ENCODE measurements at regions not wholly inside any gene's neighbourhood (a gene's known extent, or its start where the extent isn't known, plus 50 kb on each side); places are given as distances from the start of the nearest gene placed in this dataset.

DNA sequence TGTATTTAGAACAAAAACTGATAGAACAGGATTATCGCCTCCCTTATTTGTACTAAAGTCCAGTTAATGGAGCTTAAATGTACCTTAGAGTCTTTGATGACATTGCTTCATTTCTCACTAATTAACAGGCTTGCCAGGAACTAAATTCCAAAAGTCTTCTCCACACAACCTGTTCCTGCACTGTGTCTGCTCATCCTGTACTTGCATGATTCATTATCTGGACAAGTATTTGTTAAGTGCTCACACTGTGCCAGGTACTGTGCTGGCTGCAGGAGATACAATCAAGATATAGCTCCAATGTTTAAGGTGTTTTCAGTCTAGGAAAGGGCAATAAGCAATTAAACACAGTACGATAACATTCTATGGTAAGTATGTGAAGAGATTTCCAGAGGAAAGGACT lies 485.9 kb upstream of the TENM4 start:
- H3K9me3 ChIP-seq (ENCODE audit: low read length) = peaks cover 5% of the 10 kb centered on the region; the same call in 1 of the 2 replicates
- H3K9me2 ChIP-seq (replicated peaks; ENCODE audit: low read length) = no peaks in the 10 kb centered on the region
- no peak overlapping the region for H3K4me3 ChIP-seq (ENCODE audit: low read length)
- no peak for DNase-seq
- BruUV-seq (replicated peaks) = no TSS peak
- POLR2A ChIA-PET (ENCODE audit: unreplicated experiment) = no interaction called here
- H2AFZ ChIP-seq (ENCODE audit: low read length) = no peak overlapping the region
- intact Hi-C loops (cut with micrococcal nuclease) = no loop called here
- no peaks in the 10 kb centered on the region for H3F3A ChIP-seq (ENCODE audit: low read length, unreplicated experiment)
- no peaks in the 10 kb centered on the region for H3K36me3 ChIP-seq (ENCODE audit: low read depth, low read length)
- H4K20me1 ChIP-seq (ENCODE audit: low read length) = no peaks in the 10 kb centered on the region
- no peaks in the 10 kb centered on the region for H3K27me3 ChIP-seq (ENCODE audit: low read length)
- TF ChIP-seq EZH2phosphoT487 (IDR thresholded peaks at IDR 0.05; ENCODE audit: borderline replicate concordance, low read length) (no peak), CTCF (conservative IDR thresholded peaks at IDR 0.05; ENCODE audit: low read depth, low read length) (no peak), EZH2 (IDR thresholded peaks at IDR 0.05; ENCODE audit: low read length, unreplicated experiment) (no peak)
- H3K79me2 ChIP-seq (ENCODE audit: low read length) = no peaks in the 10 kb centered on the region
- no peak for ATAC-seq
- no peaks in the 10 kb centered on the region for H3K4me1 ChIP-seq (ENCODE audit: insufficient read depth, low read length)
- H3K4me2 ChIP-seq (ENCODE audit: low read length) = no peak overlapping the region
- no peak overlapping the region for H3K27ac ChIP-seq (ENCODE audit: low read length)
- CTCF ChIA-PET = no interaction called here
- no peak overlapping the region for H3K9ac ChIP-seq (ENCODE audit: low read length)

- intact Hi-C loops (cut with micrococcal nuclease) = no loop called here
- H3K9me3 ChIP-seq (ENCODE audit: low read length) = peaks cover 5% of the 10 kb centered on the region; the same call in 1 of the 2 replicates
- TF ChIP-seq CTCF (conservative IDR thresholded peaks at IDR 0.05; ENCODE audit: low read depth, low read length) = no peak
- no peak for TF ChIP-seq EZH2 (IDR thresholded peaks at IDR 0.05; ENCODE audit: low read length, unreplicated experiment)
- TF ChIP-seq EZH2phosphoT487 (IDR thresholded peaks at IDR 0.05; ENCODE audit: borderline replicate concordance, low read length) = no peak
- H3K4me2 ChIP-seq (ENCODE audit: low read length) = no peak overlapping the region
- CTCF ChIA-PET = no interaction called here
- DNase-seq = no peak
- no peaks in the 10 kb centered on the region for H3K9me2 ChIP-seq (replicated peaks; ENCODE audit: low read length)
- no peak overlapping the region for H3K4me3 ChIP-seq (ENCODE audit: low read length)
- ATAC-seq = no peak
- no peaks in the 10 kb centered on the region for H4K20me1 ChIP-seq (ENCODE audit: low read length)
- POLR2A ChIA-PET (ENCODE audit: unreplicated experiment) = no interaction called here
- H3K4me1 ChIP-seq (ENCODE audit: insufficient read depth, low read length) = no peaks in the 10 kb centered on the region
- H3K27me3 ChIP-seq (ENCODE audit: low read length) = no peaks in the 10 kb centered on the region
- no peaks in the 10 kb centered on the region for H3F3A ChIP-seq (ENCODE audit: low read length, unreplicated experiment)
- H2AFZ ChIP-seq (ENCODE audit: low read length) = no peak overlapping the region
- H3K27ac ChIP-seq (ENCODE audit: low read length) = no peak overlapping the region
- H3K36me3 ChIP-seq (ENCODE audit: low read depth, low read length) = no peaks in the 10 kb centered on the region
- BruUV-seq (replicated peaks) = no TSS peak
- H3K9ac ChIP-seq (ENCODE audit: low read length) = no peak overlapping the region
- no peaks in the 10 kb centered on the region for H3K79me2 ChIP-seq (ENCODE audit: low read length)
These were observed 484.7 kb upstream of the TENM4 start for GRCh38 chr11:79925570-79925969.

DNA sequence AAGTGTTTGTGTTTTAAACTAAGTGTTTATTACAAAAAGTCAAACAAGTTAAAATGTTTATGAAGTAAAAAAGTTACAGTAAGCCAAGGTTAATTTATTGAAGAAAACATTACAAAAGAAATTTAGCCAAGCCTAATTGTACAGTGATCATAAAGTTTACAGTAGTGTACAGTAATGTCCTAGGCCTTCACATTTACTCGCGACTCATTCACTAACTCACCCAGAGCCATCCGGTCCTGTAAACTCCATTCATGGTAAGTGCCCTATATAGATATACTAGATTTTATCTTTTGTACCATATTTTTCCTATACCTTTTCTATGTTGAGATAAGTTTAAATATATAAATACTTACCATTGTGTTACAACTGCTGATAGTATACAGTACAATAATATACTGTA lies 481.8 kb upstream of the TENM4 start:
- POLR2A ChIA-PET (ENCODE audit: unreplicated experiment) = no interaction called here
- no peaks in the 10 kb centered on the region for H3K27me3 ChIP-seq (ENCODE audit: low read length)
- no peaks in the 10 kb centered on the region for H4K20me1 ChIP-seq (ENCODE audit: low read length)
- no peaks in the 10 kb centered on the region for H3K79me2 ChIP-seq (ENCODE audit: low read length)
- H3K9me3 ChIP-seq (ENCODE audit: low read length) = peaks cover 14% of the 10 kb centered on the region; the same call in 1 of the 2 replicates
- H2AFZ ChIP-seq (ENCODE audit: low read length) = no peak overlapping the region
- no peak overlapping the region for H3K27ac ChIP-seq (ENCODE audit: low read length)
- H3K4me2 ChIP-seq (ENCODE audit: low read length) = no peak overlapping the region
- TF ChIP-seq EZH2 (IDR thresholded peaks at IDR 0.05; ENCODE audit: low read length, unreplicated experiment) = no peak
- no peak for TF ChIP-seq EZH2phosphoT487 (IDR thresholded peaks at IDR 0.05; ENCODE audit: borderline replicate concordance, low read length)
- TF ChIP-seq CTCF (conservative IDR thresholded peaks at IDR 0.05; ENCODE audit: low read depth, low read length) = no peak
- no peaks in the 10 kb centered on the region for H3F3A ChIP-seq (ENCODE audit: low read length, unreplicated experiment)
- H3K9me2 ChIP-seq (replicated peaks; ENCODE audit: low read length) = no peaks in the 10 kb centered on the region
- H3K4me3 ChIP-seq (ENCODE audit: low read length) = no peak overlapping the region
- no peaks in the 10 kb centered on the region for H3K36me3 ChIP-seq (ENCODE audit: low read depth, low read length)
- H3K4me1 ChIP-seq (ENCODE audit: insufficient read depth, low read length) = no peaks in the 10 kb centered on the region
- DNase-seq (no peak), ATAC-seq (no peak)
- BruUV-seq (replicated peaks) = no TSS peak
- intact Hi-C loops (cut with micrococcal nuclease) = no loop called here
- no peak overlapping the region for H3K9ac ChIP-seq (ENCODE audit: low read length)
- CTCF ChIA-PET = no interaction called here

Measured in PC-3 (cell line).